ENCODE measurements at regions not wholly inside any gene's neighbourhood (a gene's known extent, or its start where the extent isn't known, plus 50 kb on each side); places are given as distances from the start of the nearest gene placed in this dataset.

DNA sequence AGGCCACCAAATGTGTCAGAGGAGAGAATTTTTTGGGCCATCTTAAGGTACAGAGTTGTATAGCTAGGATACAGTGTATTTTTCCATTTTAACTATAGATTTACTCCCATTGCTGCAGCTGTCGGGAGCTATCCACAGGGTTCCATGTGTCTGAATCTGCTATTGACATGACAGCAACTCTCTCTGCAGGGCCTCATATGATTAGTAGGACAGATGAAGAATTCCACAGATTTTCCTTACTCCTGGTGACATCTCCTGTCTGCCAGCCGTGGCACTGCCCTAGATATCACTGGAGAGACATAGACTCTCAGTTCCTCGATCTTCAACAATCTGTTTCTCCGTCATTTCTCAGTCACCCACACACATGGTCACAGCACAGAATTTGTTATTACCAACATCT lies 86.5 kb downstream of the SPCS3 start:
- no peak overlapping the region for H2AK5ac ChIP-seq (ENCODE audit: insufficient read length, low read length)
- H3K4ac ChIP-seq (ENCODE audit: low read depth, low read length): no peak overlapping the region
- H3K79me2 ChIP-seq (ENCODE audit: insufficient read depth, low read length): no peaks in the 10 kb centered on the region
- H3K27me3 Mint-ChIP-seq (ENCODE audit: low read depth): no peaks in the 10 kb centered on the region; the same call in 1 of the 2 replicates
- no peaks in the 10 kb centered on the region for H3K4me1 ChIP-seq (ENCODE audit: insufficient read depth, low read length)
- H3K27ac Mint-ChIP-seq: no peak overlapping the region
- no peak overlapping the region for H2BK20ac ChIP-seq (ENCODE audit: low read depth, low read length, poor library complexity, severe bottlenecking)
- no peak overlapping the region for H3T11ph ChIP-seq (ENCODE audit: low read length)
- no peak overlapping the region for H3K18ac ChIP-seq (ENCODE audit: insufficient read length, low read depth, low read length)
- H3K4me3 Mint-ChIP-seq: no peak overlapping the region
- H3K27ac ChIP-seq (ENCODE audit: insufficient read length, low read depth, low read length): no peak overlapping the region
- peaks cover 0 to 4% of the 10 kb centered on the region in 2 experiments; a peak in 1 of 5 replicates for H3K9me3 Mint-ChIP-seq
- H3K14ac ChIP-seq (ENCODE audit: insufficient read depth, low read length): no peak overlapping the region
- peaks cover 0 to 11% (median 2%) of the 10 kb centered on the region in 3 experiments; a peak in 2 of 7 replicates for H3K36me3 Mint-ChIP-seq (ENCODE audit: insufficient read depth in 1 of 3, low read depth in 3 of 3)
- TF ChIP-seq, protein P1, sequence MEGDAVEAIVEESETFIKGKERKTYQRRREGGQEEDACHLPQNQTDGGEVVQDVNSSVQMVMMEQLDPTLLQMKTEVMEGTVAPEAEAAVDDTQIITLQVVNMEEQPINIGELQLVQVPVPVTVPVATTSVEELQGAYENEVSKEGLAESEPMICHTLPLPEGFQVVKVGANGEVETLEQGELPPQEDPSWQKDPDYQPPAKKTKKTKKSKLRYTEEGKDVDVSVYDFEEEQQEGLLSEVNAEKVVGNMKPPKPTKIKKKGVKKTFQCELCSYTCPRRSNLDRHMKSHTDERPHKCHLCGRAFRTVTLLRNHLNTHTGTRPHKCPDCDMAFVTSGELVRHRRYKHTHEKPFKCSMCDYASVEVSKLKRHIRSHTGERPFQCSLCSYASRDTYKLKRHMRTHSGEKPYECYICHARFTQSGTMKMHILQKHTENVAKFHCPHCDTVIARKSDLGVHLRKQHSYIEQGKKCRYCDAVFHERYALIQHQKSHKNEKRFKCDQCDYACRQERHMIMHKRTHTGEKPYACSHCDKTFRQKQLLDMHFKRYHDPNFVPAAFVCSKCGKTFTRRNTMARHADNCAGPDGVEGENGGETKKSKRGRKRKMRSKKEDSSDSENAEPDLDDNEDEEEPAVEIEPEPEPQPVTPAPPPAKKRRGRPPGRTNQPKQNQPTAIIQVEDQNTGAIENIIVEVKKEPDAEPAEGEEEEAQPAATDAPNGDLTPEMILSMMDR (conservative IDR thresholded peaks at IDR 0.05): no peak
- no peaks in the 10 kb centered on the region for H3K9me3 ChIP-seq (ENCODE audit: control insufficient read depth, low read depth, low read length)
- peaks cover 11 to 12% of the 10 kb centered on the region in 2 experiments for H3K4me1 Mint-ChIP-seq
- no peak overlapping the region for H4K8ac ChIP-seq (replicated peaks; ENCODE audit: insufficient read length, low read depth, low read length)
- no peaks in the 10 kb centered on the region for H3K79me1 ChIP-seq (ENCODE audit: insufficient read depth, low read depth, low read length, poor library complexity, severe bottlenecking)
- H4K5ac ChIP-seq (ENCODE audit: insufficient read length, low read depth, low read length): no peak overlapping the region
- H3K23ac ChIP-seq (ENCODE audit: insufficient read length, low read depth, low read length): no peak overlapping the region
- no peak overlapping the region for H2BK12ac ChIP-seq (ENCODE audit: insufficient read length, low read depth, low read length)
- no peak overlapping the region for H2BK5ac ChIP-seq (ENCODE audit: insufficient read length, low read length)
- no peak for DNase-seq
- no peak overlapping the region for H3K4me2 ChIP-seq (ENCODE audit: insufficient read depth, insufficient read length, low read length)
- no peak overlapping the region for H2AFZ ChIP-seq (ENCODE audit: low read length)
- H3K9ac ChIP-seq (ENCODE audit: extremely low read depth, insufficient read length, low read length): no peak overlapping the region
- H3K27me3 ChIP-seq (ENCODE audit: insufficient read depth, low read length): no peaks in the 10 kb centered on the region
- no peak overlapping the region for H2BK120ac ChIP-seq (ENCODE audit: low read depth, low read length, poor library complexity, severe bottlenecking)
- no peak overlapping the region for H2BK15ac ChIP-seq (ENCODE audit: low read depth, low read length)
- H3K23me2 ChIP-seq (ENCODE audit: insufficient read length, low read depth, low read length, poor library complexity, severe bottlenecking): no peaks in the 10 kb centered on the region
- no CpG with 5 or more reads among the region's 4 CpGs for WGBS (ENCODE audit: extremely low coverage, insufficient read length, low lambda C conversion rate)
- no peaks in the 10 kb centered on the region for H4K20me1 ChIP-seq (ENCODE audit: control insufficient read depth, insufficient read depth, insufficient read length)
- H3K56ac ChIP-seq (ENCODE audit: insufficient read length, low read depth, low read length): no peak overlapping the region
- H4K91ac ChIP-seq (ENCODE audit: insufficient read length, low read depth, low read length): no peak overlapping the region
